Right renal pelvis (tissue), 4 donors: ENCODE measurements at regions not wholly inside any gene's neighbourhood (a gene's known extent, or its start where the extent isn't known, plus 50 kb on each side); places are given as distances from the start of the nearest gene placed in this dataset.
"Not testable (repeated sequence)": the region's sequence is repeated elsewhere in the genome, so short reads cannot be mapped to it uniquely, and the experiment has no call there.

Experiments
- DNase-seq, 4 donors: peaks; one replicate each; pipeline ENCODE4 v3.0.0-alpha.2; 2013; ENCODE audit warnings: low read depth in 4 of 4, low spot score in 3 of 4, missing footprints in 1 of 4

- DNase-seq: no peak
Observed at GRCh38 chr6:74733830-74734620, 471.8 kb downstream of the COL12A1 start.

- no peak for DNase-seq
Observed at GRCh38 chr6:74731931-74732330, 473.9 kb downstream of the COL12A1 start.

GRCh38 chr6:74731204-74731603, 474.6 kb downstream of the COL12A1 start:
- no peak for DNase-seq

- no peak for DNase-seq
Observed at GRCh38 chr6:74720923-74721322, 484.9 kb downstream of the COL12A1 start.

- no peak for DNase-seq
Observed at GRCh38 chr6:74717591-74717990, 488.3 kb downstream of the COL12A1 start.

DNA sequence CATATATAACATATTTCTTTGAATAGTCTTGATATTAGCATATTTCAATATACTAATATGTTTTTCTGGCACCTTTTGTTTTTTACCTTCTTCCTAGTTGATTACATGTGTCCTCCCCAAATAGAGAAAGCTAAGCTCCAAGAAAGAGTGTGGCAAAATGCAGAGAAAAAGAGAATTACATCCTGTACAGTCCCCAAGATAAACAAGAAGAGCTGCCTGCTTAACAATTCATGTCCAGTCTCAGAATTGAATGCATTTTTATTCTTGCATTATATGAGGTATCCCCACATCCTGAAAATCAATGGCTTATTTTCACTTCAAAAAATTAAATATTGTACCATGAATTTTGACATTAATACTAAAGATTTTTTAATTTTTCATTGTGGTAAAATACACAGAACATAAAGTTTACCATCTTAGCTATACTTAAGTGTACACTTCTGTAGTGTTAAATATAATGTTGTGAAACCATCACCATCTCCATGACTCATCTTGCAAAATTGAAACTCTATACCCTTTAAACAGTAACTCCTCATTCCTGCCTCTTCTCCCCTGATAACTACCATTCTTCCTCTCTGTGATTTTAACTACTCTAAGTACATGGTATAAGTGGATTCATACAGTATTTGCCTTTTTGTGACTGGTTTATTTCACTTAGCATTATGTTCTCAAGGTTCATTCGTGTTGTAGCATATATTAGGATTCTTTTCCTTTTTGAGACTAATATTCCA, 490.3 kb downstream of the COL12A1 start:
- no peak for DNase-seq

DNA sequence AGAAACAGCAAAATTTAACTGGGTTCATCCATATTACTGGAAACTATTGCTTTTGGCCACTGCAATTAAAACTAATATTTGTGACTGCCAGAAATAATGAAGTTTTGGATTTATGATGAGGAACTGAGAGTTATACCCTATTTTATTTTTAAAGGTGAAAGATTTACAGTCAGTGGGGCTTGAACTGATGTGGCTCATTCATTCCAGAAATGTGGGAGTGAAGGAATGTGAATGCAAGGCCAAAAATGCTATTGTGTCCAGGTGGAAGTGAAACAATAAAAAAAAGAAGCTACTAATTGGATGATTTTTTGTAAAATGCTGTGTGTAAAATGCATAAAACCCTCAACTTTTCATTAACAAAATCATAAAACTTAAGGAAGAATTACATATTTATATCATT, 491.9 kb downstream of the COL12A1 start:
- DNase-seq: no peak

GRCh38 chr6:74705451-74705850, 500.4 kb downstream of the COL12A1 start:
- no peak for DNase-seq

DNA sequence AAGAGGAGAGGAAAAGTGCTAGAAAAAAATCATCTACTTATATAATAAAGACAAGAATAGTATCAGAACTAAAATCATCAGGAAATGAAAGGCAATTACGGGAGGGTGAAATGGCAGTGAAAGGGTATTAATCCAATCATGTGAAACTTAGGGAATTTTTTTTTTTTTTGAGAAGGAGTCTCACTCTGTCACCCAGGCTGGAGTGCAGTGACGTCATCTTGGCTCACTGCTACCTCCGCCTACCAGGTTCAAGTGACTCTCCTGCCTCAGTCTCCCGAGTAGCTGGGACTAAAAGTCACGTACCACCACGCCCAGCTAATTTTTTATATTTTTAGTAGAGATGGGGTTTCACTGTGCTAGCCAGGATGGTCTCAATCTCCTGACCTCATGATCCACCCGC, 501.3 kb downstream of the COL12A1 start:
- DNase-seq: not testable (repeated sequence)

GRCh38 chr6:74690365-74690764, 515.5 kb downstream of the COL12A1 start:
- no peak for DNase-seq

- DNase-seq: no peak
Observed at GRCh38 chr6:74689601-74690000, 516.3 kb downstream of the COL12A1 start.

- DNase-seq: no peak
Observed at GRCh38 chr6:74677463-74677862, 528.4 kb downstream of the COL12A1 start.

DNA sequence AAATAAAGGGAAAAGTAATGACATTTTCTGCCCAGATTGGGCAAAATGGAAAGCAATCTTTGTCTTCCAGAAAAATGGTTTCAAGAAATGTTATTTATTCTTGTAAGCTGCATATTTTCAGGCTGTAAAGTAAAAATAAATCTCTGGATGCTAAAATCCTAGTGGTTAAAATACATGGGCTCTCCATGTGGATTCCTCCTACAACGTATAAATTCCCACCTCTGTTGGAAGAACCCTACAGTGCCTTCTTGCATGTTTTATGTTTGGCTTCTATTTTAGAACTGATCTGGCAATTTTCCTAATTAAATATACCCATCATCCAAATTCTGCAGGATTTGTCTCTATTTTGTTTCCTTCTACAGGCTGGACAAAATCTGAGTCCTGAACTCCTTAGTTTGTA, 528.9 kb downstream of the COL12A1 start:
- no peak for DNase-seq

GRCh38 chr6:74674377-74674776, 531.5 kb downstream of the COL12A1 start:
- no peak for DNase-seq

- no peak for DNase-seq
Observed at GRCh38 chr6:74671558-74672025, 534.3 kb downstream of the COL12A1 start.

DNA sequence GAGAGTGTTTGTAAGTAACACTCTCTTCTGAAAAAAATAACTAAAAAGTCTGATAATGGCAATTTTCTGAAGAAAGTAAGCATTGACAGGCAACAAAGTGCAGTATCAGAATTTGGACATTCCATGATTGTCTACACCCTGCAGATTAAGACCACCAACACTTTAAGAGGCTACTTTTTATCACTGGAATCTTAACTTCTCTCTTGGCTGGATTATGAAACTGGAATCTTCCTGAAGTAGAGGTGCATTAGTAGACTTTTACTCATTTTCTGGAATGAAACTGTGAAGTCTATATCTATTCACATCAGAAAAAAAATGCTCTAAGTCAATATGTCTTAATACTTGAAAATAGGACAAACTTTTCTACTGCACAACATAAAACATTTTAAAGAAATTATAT, 547.5 kb downstream of the COL12A1 start:
- DNase-seq: no peak

GRCh38 chr6:74657931-74658330, 547.9 kb downstream of the COL12A1 start:
- no peak for DNase-seq

GRCh38 chr6:74657011-74657410, 548.8 kb downstream of the COL12A1 start:
- DNase-seq: no peak

DNA sequence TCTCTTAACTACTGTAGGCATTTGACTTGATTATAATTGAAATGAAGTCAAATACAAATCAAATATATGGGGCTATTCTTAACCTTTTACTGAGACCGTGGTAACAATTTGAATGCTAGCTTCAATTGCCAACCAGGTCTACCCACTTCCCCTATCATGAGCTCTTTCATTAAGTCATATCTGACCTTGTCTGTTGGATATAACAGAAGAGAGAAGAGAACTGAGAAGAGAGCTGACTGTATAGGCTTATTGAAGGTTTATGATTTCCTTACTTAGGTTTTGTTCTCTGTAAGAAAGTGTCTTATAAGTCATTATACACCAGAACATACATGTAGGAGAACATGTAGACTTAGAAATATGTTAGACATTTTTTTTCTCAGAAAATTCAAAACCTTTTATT, 549.4 kb downstream of the COL12A1 start:
- no peak for DNase-seq

- no peak for DNase-seq
Observed at GRCh38 chr6:74654296-74654695, 551.6 kb downstream of the COL12A1 start.

DNA sequence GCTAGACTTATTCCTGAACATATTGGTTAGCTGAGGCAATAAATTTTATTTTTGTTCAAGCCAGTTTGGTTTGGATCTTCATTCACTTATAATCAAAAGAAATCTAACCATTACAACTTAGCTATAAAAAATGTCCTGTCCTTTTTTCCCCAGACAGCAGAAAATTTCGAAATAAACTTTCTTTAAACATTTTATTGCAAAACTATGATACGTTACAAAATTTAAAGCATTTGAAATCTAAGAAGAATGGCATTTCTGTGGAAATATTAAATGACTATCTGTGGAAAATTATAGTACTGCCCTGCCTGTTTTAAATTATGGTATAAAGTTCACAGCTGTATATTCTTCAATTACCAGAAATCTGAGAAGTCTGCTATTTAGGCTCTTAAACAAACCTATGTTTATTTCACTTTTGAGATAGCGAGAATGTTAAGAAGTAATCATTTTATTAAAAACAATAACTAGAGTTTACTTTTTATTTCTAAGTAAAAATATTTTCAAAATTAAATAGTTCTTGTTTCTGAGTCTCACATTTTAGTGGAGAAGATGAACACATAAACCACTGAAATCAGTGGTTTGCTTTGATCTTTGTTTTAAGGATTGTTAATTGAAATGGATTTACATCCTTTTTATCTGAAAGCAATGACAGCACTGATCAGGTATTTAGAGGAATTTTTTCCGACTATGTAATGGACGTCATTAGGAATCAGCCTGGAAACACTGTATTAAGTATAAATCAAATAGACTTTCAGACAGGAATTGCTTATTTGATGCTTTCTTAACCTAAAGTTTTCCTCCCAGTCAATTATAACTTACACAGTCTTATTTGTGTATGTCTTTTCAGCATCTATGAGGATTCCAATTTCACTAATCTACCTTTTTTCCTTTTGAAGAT, 553.7 kb downstream of the COL12A1 start:
- no peak for DNase-seq
